Activated CD4-positive, alpha-beta memory T cell treated with anti-CD3 and anti-CD28 coated beads for 36 hours (primary cell): ENCODE measurements at regions not wholly inside any gene's neighbourhood (a gene's known extent, or its start where the extent isn't known, plus 50 kb on each side); places are given as distances from the start of the nearest gene placed in this dataset.

Experiments used
- CTCF ChIA-PET: fragments of 350-600 bp; sonication (Branson Sonifier 250); formaldehyde crosslinking; loops from one replicate; lab custom pipeline; 2021; ENCODE audit warnings: antibody characterized with exemption, inconsistent platforms; lab: Charles Lee
- POLR2A ChIA-PET: fragments of 350-600 bp; sonication (Branson Sonifier 250); formaldehyde crosslinking; loops from one replicate; lab custom pipeline; 2021; ENCODE audit warnings: antibody characterized with exemption; lab: Charles Lee
- DNase-seq: peaks from one replicate; pipeline ENCODE4 v3.0.0-alpha.2; 2020
- H3K27ac Mint-ChIP-seq: one replicate; pipeline ENCODE4 v1.8.0; 2021; ENCODE audit warnings: mixed read lengths
- H3K27me3 Mint-ChIP-seq: one replicate; pipeline ENCODE4 v1.8.0; 2021; ENCODE audit warnings: mixed read lengths
- H3K36me3 Mint-ChIP-seq: one replicate; pipeline ENCODE4 v1.8.0; 2021; ENCODE audit warnings: mixed read lengths
- H3K4me1 Mint-ChIP-seq: one replicate; pipeline ENCODE4 v1.8.0; 2021; ENCODE audit warnings: low read depth, mixed read lengths
- H3K4me3 Mint-ChIP-seq: one replicate; pipeline ENCODE4 v1.8.0; 2021; ENCODE audit warnings: mild to moderate bottlenecking, mixed read lengths
- H3K9me3 Mint-ChIP-seq: one replicate; pipeline ENCODE4 v1.8.0; 2021; ENCODE audit warnings: mixed read lengths
- intact Hi-C: fragments of 100-400 bp; cut with micrococcal nuclease; formaldehyde crosslinking; loops from one replicate; pipeline ENCODE4 v1.15.1; 2023

DNA sequence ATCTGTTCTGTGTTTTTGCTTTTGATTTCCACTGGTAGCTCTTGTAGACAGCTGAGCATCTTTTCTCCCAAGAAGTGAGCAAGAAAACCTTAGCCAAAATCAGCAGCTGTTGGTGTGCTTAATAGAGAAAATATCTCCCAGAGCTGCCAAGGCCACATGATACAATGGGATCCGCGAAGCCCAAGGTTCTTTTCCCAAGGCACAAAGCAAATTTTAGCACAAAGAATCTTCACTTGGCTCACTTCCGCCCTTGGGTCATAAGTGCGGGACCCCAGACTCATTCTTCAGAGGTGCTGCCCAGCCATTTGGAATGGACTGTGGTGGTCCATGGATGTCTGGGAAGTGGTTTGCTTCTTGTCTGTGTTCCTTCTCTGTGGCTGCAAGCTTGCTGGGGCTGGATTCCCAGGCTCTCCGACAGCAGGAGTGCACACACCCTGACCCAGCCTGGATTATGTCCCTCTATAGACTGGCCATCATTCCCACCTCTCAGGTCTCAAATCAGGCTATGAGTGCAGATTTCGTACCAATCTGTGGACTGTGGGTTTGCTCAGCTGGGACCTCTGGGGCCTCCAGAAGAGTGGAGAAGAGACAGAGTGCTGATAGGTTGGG is 93.0 kb upstream of the TMEM72 start:
- Mint-ChIP-seq H3K4me3 (no peak overlapping the region), H3K27ac (no peak overlapping the region), H3K36me3 (no peaks in the 10 kb centered on the region), H3K4me1 (no peaks in the 10 kb centered on the region), H3K27me3 (peaks cover 5% of the 10 kb centered on the region), H3K9me3 (no peaks in the 10 kb centered on the region)
- intact Hi-C loops: no loop called here
- no peak for DNase-seq
- ChIA-PET CTCF (no interaction called here), POLR2A (no interaction called here)

DNA sequence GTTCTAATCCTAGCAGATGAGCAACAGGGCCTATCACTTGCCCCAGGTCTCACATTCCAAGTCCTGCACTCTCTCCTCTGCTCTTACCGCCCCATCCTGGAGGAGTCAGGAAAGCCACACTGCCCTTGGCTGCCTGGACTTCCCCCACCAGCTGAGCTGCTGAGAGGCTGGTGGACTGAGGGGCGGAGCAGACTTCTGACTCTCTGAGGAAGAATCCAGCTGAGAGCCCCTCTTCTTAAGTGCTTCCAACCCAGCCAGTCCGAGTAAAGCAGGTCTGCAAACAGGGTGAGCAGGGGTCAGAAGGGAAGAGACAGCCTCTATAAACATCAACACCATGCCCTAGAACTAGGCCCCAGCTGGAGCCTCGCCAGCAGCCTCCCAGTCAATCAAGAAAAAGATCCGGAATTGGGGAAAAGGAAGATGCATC is 92.4 kb upstream of the TMEM72 start:
- POLR2A ChIA-PET: no interaction called here
- CTCF ChIA-PET: no interaction called here

DNA sequence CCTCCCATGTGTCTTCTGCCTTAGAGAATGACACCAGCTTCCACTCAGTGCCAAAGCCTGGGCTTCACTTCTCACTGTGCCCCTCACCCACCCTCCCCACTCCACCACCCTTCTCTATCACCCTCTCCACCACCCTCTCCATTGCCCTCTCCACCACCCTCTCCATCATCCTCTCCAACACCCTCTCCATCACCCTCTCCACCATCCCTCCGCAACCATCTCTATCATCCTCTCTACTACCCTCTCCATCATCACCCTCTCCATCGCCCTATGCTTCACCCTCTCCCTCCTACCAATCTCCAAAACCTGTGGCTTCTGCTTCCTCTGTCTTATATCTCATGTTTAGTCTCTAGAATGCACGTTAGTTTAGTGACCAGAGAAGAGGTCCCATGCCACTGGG is 91.0 kb upstream of the TMEM72 start:
- H3K27ac Mint-ChIP-seq: no peak overlapping the region
- ChIA-PET POLR2A (no interaction called here), CTCF (no interaction called here)
- no peak for DNase-seq
- no peaks in the 10 kb centered on the region for H3K36me3 Mint-ChIP-seq
- H3K27me3 Mint-ChIP-seq: peaks cover 8% of the 10 kb centered on the region
- no peak overlapping the region for H3K4me3 Mint-ChIP-seq
- H3K9me3 Mint-ChIP-seq: no peaks in the 10 kb centered on the region
- H3K4me1 Mint-ChIP-seq: no peaks in the 10 kb centered on the region
- intact Hi-C loops: no loop called here

More for the DNA sequence above, 92.4 kb upstream of the TMEM72 start:
- Mint-ChIP-seq H3K36me3 (no peaks in the 10 kb centered on the region), H3K27me3 (peaks cover 5% of the 10 kb centered on the region), H3K9me3 (no peaks in the 10 kb centered on the region), H3K4me3 (no peak overlapping the region), H3K4me1 (no peaks in the 10 kb centered on the region), H3K27ac (no peak overlapping the region)
- DNase-seq: no peak
- intact Hi-C loops: no loop called here

DNA sequence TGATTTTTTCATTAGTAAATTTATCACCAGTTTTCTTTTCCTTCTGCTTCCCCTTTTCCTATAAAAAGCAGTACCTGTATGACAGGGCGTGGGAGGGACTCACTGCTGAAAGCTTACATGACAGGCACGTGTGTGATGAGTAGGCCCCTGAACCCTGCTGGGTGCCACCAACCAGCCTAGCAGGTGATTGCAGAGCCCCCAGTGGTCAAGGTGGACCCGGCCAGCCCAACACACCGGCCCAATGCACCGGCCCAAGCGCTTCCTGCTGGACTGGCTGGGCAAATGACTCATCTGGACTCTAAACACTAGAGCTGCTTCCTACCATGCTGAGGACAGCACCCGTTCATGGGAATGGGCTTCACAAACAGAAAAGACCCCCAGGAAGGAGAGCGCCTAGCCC is 89.8 kb upstream of the TMEM72 start:
- no peaks in the 10 kb centered on the region for H3K36me3 Mint-ChIP-seq
- no peak overlapping the region for H3K27ac Mint-ChIP-seq
- no peaks in the 10 kb centered on the region for H3K9me3 Mint-ChIP-seq
- DNase-seq: no peak
- ChIA-PET CTCF (no interaction called here), POLR2A (no interaction called here)
- no peaks in the 10 kb centered on the region for H3K4me1 Mint-ChIP-seq
- peaks cover 8% of the 10 kb centered on the region for H3K27me3 Mint-ChIP-seq
- no peak overlapping the region for H3K4me3 Mint-ChIP-seq
- intact Hi-C loops: no loop called here

DNA sequence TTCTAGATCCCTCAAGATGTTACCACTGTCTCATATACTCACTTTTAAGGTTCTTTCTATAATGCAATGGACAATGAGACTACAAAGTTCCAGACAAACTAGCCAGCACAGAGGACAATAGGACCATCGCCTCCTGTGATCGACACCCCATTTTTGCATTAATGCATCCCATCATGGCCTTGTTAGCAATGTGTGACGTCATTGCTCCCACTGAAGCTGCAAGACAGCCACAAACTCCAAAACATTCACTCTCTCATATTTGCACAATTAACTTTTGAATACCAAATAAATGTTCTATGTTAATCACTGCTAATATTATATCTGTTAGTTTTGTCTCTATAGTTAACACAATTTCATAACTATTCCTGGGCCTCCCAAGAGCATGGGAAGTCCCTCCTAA is 88.8 kb upstream of the TMEM72 start:
- no peak for DNase-seq
- H3K27me3 Mint-ChIP-seq: peaks cover 7% of the 10 kb centered on the region
- ChIA-PET CTCF (no interaction called here), POLR2A (no interaction called here)
- H3K36me3 Mint-ChIP-seq: no peaks in the 10 kb centered on the region
- no peaks in the 10 kb centered on the region for H3K9me3 Mint-ChIP-seq
- H3K4me1 Mint-ChIP-seq: no peaks in the 10 kb centered on the region
- intact Hi-C loops: no loop called here
- H3K27ac Mint-ChIP-seq: no peak overlapping the region
- no peak overlapping the region for H3K4me3 Mint-ChIP-seq

DNA sequence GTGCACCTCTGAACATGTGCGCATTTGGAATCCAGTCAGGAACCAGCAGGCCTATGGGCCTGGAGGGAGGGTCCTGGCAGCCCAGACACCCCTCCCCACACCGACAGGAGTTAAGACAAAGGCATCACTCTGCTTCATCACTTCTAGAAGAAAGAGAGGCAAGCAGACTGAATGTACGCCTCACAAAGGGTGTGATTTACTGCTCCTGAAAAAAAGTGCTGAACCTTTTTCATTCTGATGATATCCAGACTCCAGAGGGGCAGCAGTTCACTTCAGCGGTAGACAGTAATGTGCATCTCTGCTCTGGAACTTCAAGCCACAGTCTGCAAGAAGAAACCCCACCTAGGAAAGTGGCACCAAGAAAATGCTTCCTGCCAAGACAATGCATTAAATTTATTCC is 88.2 kb upstream of the TMEM72 start:
- no peaks in the 10 kb centered on the region for H3K36me3 Mint-ChIP-seq
- no peak overlapping the region for H3K27ac Mint-ChIP-seq
- no peaks in the 10 kb centered on the region for H3K4me1 Mint-ChIP-seq
- ChIA-PET POLR2A (no interaction called here), CTCF (no interaction called here)
- peaks cover 5% of the 10 kb centered on the region for H3K27me3 Mint-ChIP-seq
- no peak for DNase-seq
- no peak overlapping the region for H3K4me3 Mint-ChIP-seq
- no peaks in the 10 kb centered on the region for H3K9me3 Mint-ChIP-seq
- intact Hi-C loops: no loop called here

DNA sequence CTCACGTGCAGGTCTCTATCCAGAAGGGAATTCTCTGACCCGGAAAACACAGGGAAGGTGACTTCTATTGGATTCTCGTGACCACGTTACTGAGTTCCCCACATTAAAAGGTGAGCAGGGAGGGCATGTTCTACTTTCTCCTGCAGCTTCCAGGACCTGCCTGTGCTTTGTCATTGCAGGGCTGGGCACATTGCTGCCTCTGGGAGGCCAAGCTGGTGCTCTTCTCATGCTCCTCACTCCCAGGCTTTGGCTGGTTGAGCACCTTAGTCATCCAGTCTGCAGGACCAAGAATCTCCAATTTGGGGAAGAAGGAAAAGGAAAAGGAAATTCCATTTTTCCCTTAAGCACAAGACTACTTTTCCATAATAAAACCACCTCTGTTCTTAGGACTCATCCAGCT is 86.5 kb upstream of the TMEM72 start:
- intact Hi-C loops: no loop called here
- POLR2A ChIA-PET: no interaction called here
- no peaks in the 10 kb centered on the region for H3K9me3 Mint-ChIP-seq
- no peaks in the 10 kb centered on the region for H3K36me3 Mint-ChIP-seq
- DNase-seq: no peak
- H3K4me3 Mint-ChIP-seq: no peak overlapping the region
- peaks cover 6% of the 10 kb centered on the region for H3K27me3 Mint-ChIP-seq
- H3K27ac Mint-ChIP-seq: no peak overlapping the region
- no peaks in the 10 kb centered on the region for H3K4me1 Mint-ChIP-seq
- CTCF ChIA-PET: no interaction called here

DNA sequence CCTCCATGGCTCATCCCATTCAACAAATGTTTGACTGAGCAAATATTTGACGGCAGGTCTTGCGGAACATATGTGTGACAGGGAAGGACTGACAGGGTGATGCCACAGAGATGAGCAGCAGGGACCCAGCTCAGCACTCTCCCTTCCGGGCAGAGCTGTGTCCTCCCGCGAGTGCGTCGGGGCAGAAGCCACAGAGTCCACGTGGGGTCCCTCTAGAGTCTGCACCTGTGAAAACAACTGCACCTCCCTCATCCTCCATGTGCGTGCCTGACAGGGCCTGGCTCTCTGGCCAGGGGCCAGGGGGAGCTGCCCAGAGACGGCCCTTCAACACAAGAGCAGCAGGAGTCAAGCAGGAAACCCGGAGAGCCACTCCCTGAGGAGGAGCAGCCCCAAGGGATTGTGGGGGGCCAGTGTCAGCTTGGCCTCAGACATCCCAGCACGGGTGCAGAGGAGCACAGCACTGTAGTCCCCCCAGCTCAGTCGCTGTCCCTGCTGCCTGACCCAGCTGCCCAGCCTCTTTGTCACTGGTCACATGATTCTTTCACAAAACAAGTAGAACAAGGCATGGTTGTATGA is 83.6 kb upstream of the TMEM72 start:
- ChIA-PET POLR2A (no interaction called here), CTCF (no interaction called here)
- DNase-seq: no peak
- no peak overlapping the region for H3K4me3 Mint-ChIP-seq
- H3K4me1 Mint-ChIP-seq: no peaks in the 10 kb centered on the region
- no peak overlapping the region for H3K27ac Mint-ChIP-seq
- H3K9me3 Mint-ChIP-seq: no peaks in the 10 kb centered on the region
- H3K27me3 Mint-ChIP-seq: peaks cover 8% of the 10 kb centered on the region
- intact Hi-C loops: no loop called here
- no peaks in the 10 kb centered on the region for H3K36me3 Mint-ChIP-seq

DNA sequence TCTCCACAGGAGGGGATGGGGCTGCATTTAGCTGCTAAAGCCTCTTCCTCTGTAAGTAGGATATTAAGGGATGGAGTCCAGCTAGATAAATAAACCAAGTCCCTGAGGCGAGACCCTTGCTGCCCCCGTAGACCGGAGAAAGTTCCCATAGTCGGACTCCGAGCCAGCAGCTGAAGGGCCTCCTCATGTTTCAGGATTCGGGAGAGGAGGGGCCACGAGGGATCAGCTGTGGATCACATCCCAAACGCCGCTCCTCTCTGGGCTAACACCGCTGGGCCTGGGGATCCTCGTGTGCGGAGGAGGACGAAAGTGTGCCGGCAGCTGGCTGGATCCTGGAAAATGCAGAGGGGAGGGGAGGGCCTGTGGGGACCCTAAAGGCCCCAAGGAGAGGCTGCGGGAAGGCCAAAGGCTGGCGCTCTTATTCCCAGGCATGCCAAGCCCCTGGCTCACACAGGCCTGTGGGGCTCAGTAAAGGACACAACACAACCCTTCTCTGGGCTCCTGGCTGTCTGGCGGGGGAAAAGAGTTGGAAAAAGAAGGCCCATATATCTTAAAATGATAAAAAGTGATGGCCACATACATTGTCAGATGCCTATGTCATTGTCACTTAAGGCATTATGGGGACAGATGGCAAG is 82.5 kb upstream of the TMEM72 start:
- H3K27ac Mint-ChIP-seq: no peak overlapping the region
- no peak overlapping the region for H3K4me3 Mint-ChIP-seq
- ChIA-PET POLR2A (no interaction called here), CTCF (no interaction called here)
- H3K27me3 Mint-ChIP-seq: peaks cover 8% of the 10 kb centered on the region
- H3K9me3 Mint-ChIP-seq: no peaks in the 10 kb centered on the region
- no peaks in the 10 kb centered on the region for H3K36me3 Mint-ChIP-seq
- H3K4me1 Mint-ChIP-seq: no peaks in the 10 kb centered on the region
- intact Hi-C loops: no loop called here
- DNase-seq: no peak

DNA sequence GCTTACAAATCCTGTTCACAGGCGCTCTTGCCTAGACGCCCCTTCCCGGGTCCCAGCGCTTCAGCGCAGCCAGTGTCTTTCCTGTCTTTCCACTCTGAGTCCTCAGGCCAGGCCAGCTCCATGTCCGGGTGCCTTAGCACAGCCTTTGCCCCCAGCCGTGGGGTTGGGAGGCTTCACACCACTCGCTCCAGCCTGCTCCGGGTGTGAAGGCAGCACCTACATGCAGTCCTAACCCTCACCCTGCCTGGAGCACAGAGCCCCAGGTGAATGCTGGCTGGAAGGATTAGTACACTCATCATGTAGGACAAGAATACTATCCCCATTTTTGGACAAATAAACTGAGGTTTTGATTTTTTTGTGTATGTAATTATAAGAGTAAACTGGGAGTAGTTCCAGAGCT is 81.7 kb upstream of the TMEM72 start:
- no peaks in the 10 kb centered on the region for H3K4me1 Mint-ChIP-seq
- ChIA-PET CTCF (no interaction called here), POLR2A (no interaction called here)
- intact Hi-C loops: no loop called here
- no peaks in the 10 kb centered on the region for H3K9me3 Mint-ChIP-seq
- no peak overlapping the region for H3K4me3 Mint-ChIP-seq
- peaks cover 8% of the 10 kb centered on the region for H3K27me3 Mint-ChIP-seq
- H3K36me3 Mint-ChIP-seq: no peaks in the 10 kb centered on the region
- DNase-seq: no peak
- no peak overlapping the region for H3K27ac Mint-ChIP-seq

DNA sequence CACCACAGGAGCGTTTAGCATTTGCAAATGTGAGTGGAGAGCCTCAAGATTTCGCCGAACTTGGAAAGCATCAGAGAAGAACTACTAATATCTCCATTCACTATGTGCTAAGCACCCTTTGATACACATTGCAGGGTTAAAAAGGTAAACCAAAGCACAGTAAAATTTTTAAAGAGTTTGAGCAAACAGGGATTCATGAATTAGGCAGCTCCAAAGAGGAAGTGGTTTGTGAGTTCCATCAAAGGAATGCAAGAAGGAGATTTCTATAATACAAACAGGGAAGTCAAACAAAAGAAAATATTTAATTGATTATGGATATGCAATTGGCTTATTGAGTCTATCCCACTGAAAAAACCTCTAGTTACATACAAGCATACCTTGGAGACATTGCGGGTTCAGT is 81.1 kb upstream of the TMEM72 start:
- peaks cover 5% of the 10 kb centered on the region for H3K27me3 Mint-ChIP-seq
- CTCF ChIA-PET: no interaction called here
- H3K4me1 Mint-ChIP-seq: no peaks in the 10 kb centered on the region
- no peaks in the 10 kb centered on the region for H3K9me3 Mint-ChIP-seq
- H3K4me3 Mint-ChIP-seq: no peak overlapping the region
- DNase-seq: no peak
- H3K36me3 Mint-ChIP-seq: no peaks in the 10 kb centered on the region
- intact Hi-C loops: no loop called here
- H3K27ac Mint-ChIP-seq: no peak overlapping the region
- POLR2A ChIA-PET: no interaction called here

DNA sequence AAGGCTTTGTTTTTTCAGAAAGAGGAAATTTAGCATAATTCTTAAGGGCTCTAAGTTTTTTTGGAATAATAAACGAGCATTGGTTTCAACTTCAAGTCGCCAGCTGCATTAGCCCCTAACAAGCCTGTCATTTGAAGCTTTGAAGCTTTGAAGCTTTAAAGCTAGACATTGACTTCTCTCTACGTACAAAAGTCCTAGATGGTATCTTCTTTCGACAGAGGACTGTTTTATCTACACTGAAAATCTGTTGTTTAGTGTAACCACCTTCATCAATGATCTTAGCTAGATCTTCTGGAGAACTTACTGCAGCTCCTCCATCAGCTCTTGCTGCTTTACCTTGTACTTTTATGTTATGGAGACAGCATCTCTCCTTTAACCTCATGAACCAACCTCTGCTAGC is 79.6 kb upstream of the TMEM72 start:
- H3K27me3 Mint-ChIP-seq: peaks cover 5% of the 10 kb centered on the region
- POLR2A ChIA-PET: no interaction called here
- no peak overlapping the region for H3K27ac Mint-ChIP-seq
- H3K9me3 Mint-ChIP-seq: no peaks in the 10 kb centered on the region
- no peaks in the 10 kb centered on the region for H3K36me3 Mint-ChIP-seq
- no peaks in the 10 kb centered on the region for H3K4me1 Mint-ChIP-seq
- DNase-seq: no peak
- no peak overlapping the region for H3K4me3 Mint-ChIP-seq
- intact Hi-C loops: no loop called here
- CTCF ChIA-PET: no interaction called here
